SU-DHL-6 (cell line): ENCODE measurements at regions not wholly inside any gene's neighbourhood (a gene's known extent, or its start where the extent isn't known, plus 50 kb on each side); places are given as distances from the start of the nearest gene placed in this dataset.

Experiments
- EZH2phosphoT487 ChIP-seq: fragments of 200-600 bp; sonication (generic), shearing (Covaris generic); conservative IDR thresholded peaks from 2 replicates; pipeline ENCODE4 v1.6.1; 2018; ENCODE audit warnings: mild to moderate bottlenecking, antibody characterized with exemption, low read length, moderate library complexity, mixed read lengths
- TF ChIP-seq, protein P1 (sequence below): fragments of 200-600 bp; sonication (generic); IDR thresholded peaks from one replicate; pipeline ENCODE4 v1.5.1; 2017; ENCODE audit warnings: antibody characterized with exemption, mild to moderate bottlenecking, low read length, moderate library complexity; ENCODE audit not compliant: insufficient read depth, poor library complexity, severe bottlenecking

GRCh38 chr1:5403935-5404334 is 588.3 kb downstream of the NPHP4 start:
- TF ChIP-seq, protein P1, sequence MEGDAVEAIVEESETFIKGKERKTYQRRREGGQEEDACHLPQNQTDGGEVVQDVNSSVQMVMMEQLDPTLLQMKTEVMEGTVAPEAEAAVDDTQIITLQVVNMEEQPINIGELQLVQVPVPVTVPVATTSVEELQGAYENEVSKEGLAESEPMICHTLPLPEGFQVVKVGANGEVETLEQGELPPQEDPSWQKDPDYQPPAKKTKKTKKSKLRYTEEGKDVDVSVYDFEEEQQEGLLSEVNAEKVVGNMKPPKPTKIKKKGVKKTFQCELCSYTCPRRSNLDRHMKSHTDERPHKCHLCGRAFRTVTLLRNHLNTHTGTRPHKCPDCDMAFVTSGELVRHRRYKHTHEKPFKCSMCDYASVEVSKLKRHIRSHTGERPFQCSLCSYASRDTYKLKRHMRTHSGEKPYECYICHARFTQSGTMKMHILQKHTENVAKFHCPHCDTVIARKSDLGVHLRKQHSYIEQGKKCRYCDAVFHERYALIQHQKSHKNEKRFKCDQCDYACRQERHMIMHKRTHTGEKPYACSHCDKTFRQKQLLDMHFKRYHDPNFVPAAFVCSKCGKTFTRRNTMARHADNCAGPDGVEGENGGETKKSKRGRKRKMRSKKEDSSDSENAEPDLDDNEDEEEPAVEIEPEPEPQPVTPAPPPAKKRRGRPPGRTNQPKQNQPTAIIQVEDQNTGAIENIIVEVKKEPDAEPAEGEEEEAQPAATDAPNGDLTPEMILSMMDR, result no peak
- no peak for TF ChIP-seq EZH2phosphoT487
